Prostate gland (tissue), 2 donors: ENCODE measurements at regions not wholly inside any gene's neighbourhood (a gene's known extent, or its start where the extent isn't known, plus 50 kb on each side); places are given as distances from the start of the nearest gene placed in this dataset.

Experiments used
- CTCF ChIP-seq, 4 experiments: fragments of 200-600 bp in 2 of 4; fragments of 450-650 bp in 2 of 4; sonication (generic) in 2 of 4; IDR thresholded peaks; 1 replicate in 3 of 4; 2 replicates in 1 of 4; pipeline ENCODE4 v1.5.1; 2016 to 2019; ENCODE audit warnings: antibody characterized with exemption in 4 of 4, mild to moderate bottlenecking in 2 of 4, moderate library complexity in 2 of 4
- POLR2A ChIP-seq: fragments of 450-650 bp; IDR thresholded peaks from one replicate; pipeline ENCODE4 v1.6.1; 2016; ENCODE audit warnings: antibody characterized with exemption, mild to moderate bottlenecking
- POLR2AphosphoS5 ChIP-seq: sonication (generic); formaldehyde crosslinking; IDR thresholded peaks from one replicate; pipeline ENCODE4 v1.6.1; 2017; ENCODE audit warnings: antibody characterized with exemption

GRCh38 chr6:120273411-120273810, 923.9 kb upstream of the MAN1A1 start:
- TF ChIP-seq POLR2AphosphoS5 = no peak
- no peak for TF ChIP-seq CTCF (IDR thresholded peaks at IDR 0.05)
- no peak for TF ChIP-seq POLR2A
